Upper lobe of left lung (tissue), 4 donors: ENCODE measurements at regions not wholly inside any gene's neighbourhood (a gene's known extent, or its start where the extent isn't known, plus 50 kb on each side); places are given as distances from the start of the nearest gene placed in this dataset.

ENCODE experiments used
- CTCF ChIP-seq, 6 experiments: fragments of 450-650 bp in 4 of 6; fragments of 200-600 bp in 2 of 6; sonication (generic) in 2 of 6; IDR thresholded peaks; one replicate each; pipeline ENCODE4 v1.5.1; 2016 to 2019; ENCODE audit warnings: antibody characterized with exemption in 6 of 6
- EP300 ChIP-seq, 4 donors: sonication (generic); formaldehyde crosslinking; IDR thresholded peaks; one replicate each; pipeline ENCODE4 v1.5.1; 2017; ENCODE audit warnings: antibody characterized with exemption in 4 of 4, control low read depth in 2 of 4
- POLR2A ChIP-seq, 4 donors: fragments of 450-650 bp; IDR thresholded peaks; one replicate each; pipeline ENCODE4 v1.5.1; 2016 to 2017; ENCODE audit warnings: antibody characterized with exemption in 4 of 4, mild to moderate bottlenecking in 2 of 4
- POLR2AphosphoS5 ChIP-seq, 2 donors: sonication (generic); formaldehyde crosslinking; IDR thresholded peaks; one replicate each; pipeline ENCODE4 v1.5.1; 2017; ENCODE audit warnings: antibody characterized with exemption in 2 of 2

GRCh38 chr1:68373173-68373572, 76.6 kb downstream of the RPE65 start:
- TF ChIP-seq CTCF (IDR thresholded peaks at IDR 0.05) (no peak), EP300 (IDR thresholded peaks at IDR 0.05) (no peak), POLR2A (IDR thresholded peaks at IDR 0.05) (no peak), POLR2AphosphoS5 (IDR thresholded peaks at IDR 0.05) (no peak)
